SK-N-SH (cell line): ENCODE measurements at regions not wholly inside any gene's neighbourhood (a gene's known extent, or its start where the extent isn't known, plus 50 kb on each side); places are given as distances from the start of the nearest gene placed in this dataset.
"Not testable (repeated sequence)": the region's sequence is repeated elsewhere in the genome, so short reads cannot be mapped to it uniquely, and the experiment has no call there.

Experiments
- CTCF ChIA-PET: fragments of 300-600, 350-600 bp; formaldehyde crosslinking; extraction: SDS; loops from one replicate; lab custom pipeline; 2021; lab: Yijun Ruan, JAX
- POLR2A ChIA-PET: fragments of 350-600 bp; sonication (Branson Sonifier 250); formaldehyde crosslinking; extraction: SDS; loops from one replicate; lab custom pipeline; 2020; ENCODE audit warnings: antibody characterized with exemption, inconsistent platforms; lab: Yijun Ruan, JAX
- DNase-seq: peaks from one replicate; pipeline ENCODE4 v3.0.0; 2012
- H2AFZ ChIP-seq: fragments of 200-600 bp; sonication (generic); 2 replicates; pipeline ENCODE4 v1.8.1; 2016; ENCODE audit warnings: antibody characterized with exemption, mild to moderate bottlenecking, low read depth
- H3F3A ChIP-seq: fragments of 200-600 bp; sonication (generic); replicated peaks from 2 replicates; pipeline ENCODE3; 2016; ENCODE audit warnings: antibody characterized with exemption, mild to moderate bottlenecking; ENCODE audit not compliant: insufficient read depth
- H3K27ac ChIP-seq, 2 experiments: fragments of 200-500 bp in 1 of 2; fragments of 200-600 bp in 1 of 2; sonication (Bioruptor generic) in 1 of 2; sonication (generic), shearing (Covaris generic) in 1 of 2; 2 replicates each; pipeline versions ENCODE4 v1.5.1 to v1.6.1; 2014 to 2016; ENCODE audit warnings: low read depth in 2 of 2, inconsistent platforms in 1 of 2, low read length in 1 of 2, mild to moderate bottlenecking in 1 of 2, mixed read lengths in 1 of 2
- H3K27me3 ChIP-seq: fragments of 200-600 bp; sonication (generic), shearing (Covaris generic); 2 replicates; pipeline ENCODE4 v1.6.1; 2016; ENCODE audit warnings: mixed run types; ENCODE audit not compliant: insufficient read depth
- H3K36me3 ChIP-seq, 2 experiments: fragments of 200-500 bp in 1 of 2; fragments of 200-600 bp in 1 of 2; sonication (Bioruptor generic) in 1 of 2; sonication (generic) in 1 of 2; replicated peaks in 1 of 2; 2 replicates each; pipeline versions ENCODE3 to v1.5.1; 2014 to 2016; ENCODE audit warnings: low read length in 1 of 2, mild to moderate bottlenecking in 1 of 2; ENCODE audit not compliant: insufficient read depth in 2 of 2, control insufficient read depth in 1 of 2
- H3K4me1 ChIP-seq, 2 experiments: fragments of 200-500 bp in 1 of 2; fragments of 200-600 bp in 1 of 2; sonication (Bioruptor generic) in 1 of 2; sonication (generic), shearing (Covaris generic) in 1 of 2; 2 replicates each; pipeline versions ENCODE4 v1.5.1 to v1.6.1; 2014 to 2016; ENCODE audit warnings: low read depth in 1 of 2, low read length in 1 of 2, mixed run types in 1 of 2; ENCODE audit not compliant: insufficient read depth in 2 of 2, control insufficient read depth in 1 of 2
- H3K4me2 ChIP-seq: fragments of 200-600 bp; sonication (generic), shearing (Covaris generic); 2 replicates; pipeline ENCODE4 v1.6.1; 2017; ENCODE audit warnings: mixed run types
- H3K4me3 ChIP-seq, 2 experiments: fragments of 200-500 bp in 1 of 2; fragments of 200-600 bp in 1 of 2; sonication (Bioruptor generic) in 1 of 2; sonication (generic), shearing (Covaris generic) in 1 of 2; 2 replicates each; pipeline versions ENCODE4 v1.5.1 to v1.8.1; 2014 to 2016; ENCODE audit warnings: low read depth in 2 of 2, inconsistent platforms in 1 of 2, low read length in 1 of 2, mild to moderate bottlenecking in 1 of 2, mixed read lengths in 1 of 2, moderate library complexity in 1 of 2
- H3K79me2 ChIP-seq: fragments of 200-600 bp; sonication (generic); 2 replicates; pipeline ENCODE4 v1.8.1; 2017; ENCODE audit warnings: mild to moderate bottlenecking; ENCODE audit not compliant: insufficient read depth
- H3K9ac ChIP-seq: fragments of 200-600 bp; sonication (generic); 2 replicates; pipeline ENCODE4 v1.6.1; 2017; ENCODE audit warnings: mixed run types
- H3K9me2 ChIP-seq: fragments of 200-600 bp; sonication (generic); 2 replicates; pipeline ENCODE4 v1.6.1; 2017; ENCODE audit warnings: mixed run types
- H3K9me3 ChIP-seq: fragments of 200-600 bp; sonication (generic); 2 replicates; pipeline ENCODE4 v1.6.1; 2017; ENCODE audit warnings: mixed run types, mild to moderate bottlenecking, moderate library complexity
- H4K20me1 ChIP-seq: fragments of 200-600 bp; sonication (generic); 2 replicates; pipeline ENCODE4 v1.6.1; 2017; ENCODE audit warnings: mild to moderate bottlenecking, mixed run types; ENCODE audit not compliant: insufficient read depth
- EP300 ChIP-seq, 2 experiments: IDR thresholded peaks; 2 replicates each; pipeline versions ENCODE4 v1.4.0 to v1.6.1; 2012; ENCODE audit warnings: borderline replicate concordance in 1 of 2, low read depth in 1 of 2, low read length in 1 of 2
- GABPA ChIP-seq: IDR thresholded peaks from 2 replicates; pipeline ENCODE4 v1.4.0; 2012; ENCODE audit warnings: low read depth, mild to moderate bottlenecking
- GATA2 ChIP-seq: sonication (generic); formaldehyde crosslinking; IDR thresholded peaks from 2 replicates; pipeline ENCODE4 v1.5.0; 2020; ENCODE audit warnings: mild to moderate bottlenecking, missing genetic modification reagents
- MXI1 ChIP-seq: IDR thresholded peaks from 2 replicates; pipeline ENCODE4 v1.6.1; 2012; ENCODE audit warnings: mild to moderate bottlenecking, low read depth, low read length, improper control_type of control experiment
- NFIC ChIP-seq: IDR thresholded peaks from 2 replicates; pipeline ENCODE4 v1.4.0; 2012; ENCODE audit warnings: borderline replicate concordance
- POLR2AphosphoS5 ChIP-seq: IDR thresholded peaks from 2 replicates; pipeline ENCODE4 v1.6.1; 2012; ENCODE audit warnings: low read depth, low read length
- RCOR1 ChIP-seq: fragments of 150-350 bp; IDR thresholded peaks from 2 replicates; pipeline ENCODE4 v1.6.1; 2017; ENCODE audit warnings: antibody characterized with exemption, low read length
- RFX5 ChIP-seq: IDR thresholded peaks from 2 replicates; pipeline ENCODE4 v1.6.1; 2012; ENCODE audit warnings: mild to moderate bottlenecking, improper control_type of control experiment, low read length
- RXRA ChIP-seq: IDR thresholded peaks from 2 replicates; pipeline ENCODE4 v1.4.0; 2012; ENCODE audit warnings: low read depth, mild to moderate bottlenecking, borderline replicate concordance
- WGBS: methylation state at CpG from one replicate; pipeline ENCODE4 v1.1.6; 2017; ENCODE audit warnings: low lambda C conversion rate; 5-methylcytosine and 5-hydroxymethylcytosine counted together
- TF ChIP-seq, protein P1 (sequence below): IDR thresholded peaks from 2 replicates; pipeline ENCODE4 v1.4.0; 2012; ENCODE audit warnings: low read depth, borderline replicate concordance
- TF ChIP-seq, protein P2 (sequence below): IDR thresholded peaks from 2 replicates; pipeline ENCODE4 v1.4.0; 2012; ENCODE audit warnings: low read depth

DNA sequence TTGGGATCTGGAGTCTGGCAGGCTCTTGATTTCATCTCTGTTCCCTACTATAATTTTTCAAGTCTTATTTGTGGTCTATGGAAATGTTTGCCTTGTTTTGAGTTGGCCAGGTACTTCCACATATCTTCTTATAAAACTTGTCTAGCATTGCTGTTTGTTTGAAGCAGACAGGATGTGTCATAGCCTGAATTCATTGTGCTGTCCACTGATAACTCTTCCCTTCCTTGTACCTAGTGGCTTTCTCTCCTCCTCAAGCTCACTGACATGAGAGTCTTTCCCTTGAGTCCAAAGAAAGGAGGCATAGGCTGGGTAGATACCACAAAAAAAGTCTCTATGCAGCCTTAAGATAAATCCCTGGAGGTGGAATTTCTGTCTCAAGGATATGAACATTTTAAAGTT is 59.2 kb upstream of the FAM241A start:
- no peak overlapping the region for H2AFZ ChIP-seq
- H3K4me2 ChIP-seq = no peak overlapping the region
- H3K79me2 ChIP-seq = no peaks in the 10 kb centered on the region
- H3K4me1 ChIP-seq = peaks cover 2 to 9% of the 10 kb centered on the region in 2 experiments; a peak in 3 of 4 replicates
- H3K9ac ChIP-seq = no peak overlapping the region
- H3K27ac ChIP-seq = no peak overlapping the region
- H3F3A ChIP-seq = peaks cover 18% of the 10 kb centered on the region
- ChIA-PET POLR2A (no interaction called here), CTCF (no interaction called here)
- H3K9me2 ChIP-seq = no peaks in the 10 kb centered on the region
- no peaks in the 10 kb centered on the region for H4K20me1 ChIP-seq
- H3K27me3 ChIP-seq = no peaks in the 10 kb centered on the region
- H3K36me3 ChIP-seq = no peaks in the 10 kb centered on the region
- no peak for DNase-seq
- no peak overlapping the region for H3K4me3 ChIP-seq
- TF ChIP-seq, protein P1, sequence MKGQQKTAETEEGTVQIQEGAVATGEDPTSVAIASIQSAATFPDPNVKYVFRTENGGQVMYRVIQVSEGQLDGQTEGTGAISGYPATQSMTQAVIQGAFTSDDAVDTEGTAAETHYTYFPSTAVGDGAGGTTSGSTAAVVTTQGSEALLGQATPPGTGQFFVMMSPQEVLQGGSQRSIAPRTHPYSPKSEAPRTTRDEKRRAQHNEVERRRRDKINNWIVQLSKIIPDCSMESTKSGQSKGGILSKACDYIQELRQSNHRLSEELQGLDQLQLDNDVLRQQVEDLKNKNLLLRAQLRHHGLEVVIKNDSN = no peak
- no peak for TF ChIP-seq EP300 (IDR thresholded peaks at IDR 0.05; ENCODE audit: borderline replicate concordance in 1 of 2, low read depth in 1 of 2, low read length in 1 of 2)
- no peak for TF ChIP-seq RFX5
- no peak for TF ChIP-seq GATA2
- TF ChIP-seq, protein P2, sequence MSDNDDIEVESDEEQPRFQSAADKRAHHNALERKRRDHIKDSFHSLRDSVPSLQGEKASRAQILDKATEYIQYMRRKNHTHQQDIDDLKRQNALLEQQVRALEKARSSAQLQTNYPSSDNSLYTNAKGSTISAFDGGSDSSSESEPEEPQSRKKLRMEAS = no peak
- TF ChIP-seq POLR2AphosphoS5 = no peak
- TF ChIP-seq RCOR1 = no peak
- no peak for TF ChIP-seq MXI1
- no peak for TF ChIP-seq RXRA
- TF ChIP-seq GABPA = no peak
- TF ChIP-seq NFIC = no peak
- no peaks in the 10 kb centered on the region for H3K9me3 ChIP-seq

GRCh38 chr4:112086661-112087060 is 58.6 kb upstream of the FAM241A start:
- H3K36me3 ChIP-seq, H3K4me1 ChIP-seq, POLR2A ChIA-PET, CTCF ChIA-PET, H2AFZ ChIP-seq, H3K27ac ChIP-seq, H3K9me2 ChIP-seq, H4K20me1 ChIP-seq, DNase-seq, H3K27me3 ChIP-seq, H3K9ac ChIP-seq, H3K4me2 ChIP-seq, H3K79me2 ChIP-seq, H3K9me3 ChIP-seq: not testable (repeated sequence)
- Histone ChIP-seq H3K4me3 (peak overlapping the region in 1 of 2 experiments; percentile 24; a peak in 1 of 4 replicates), H3F3A (peaks cover 18% of the 10 kb centered on the region)
- 42% methylated on average over 14 of the region's 17 CpGs for WGBS

- H4K20me1 ChIP-seq, H3K9me3 ChIP-seq, H2AFZ ChIP-seq, H3K27me3 ChIP-seq, H3K27ac ChIP-seq, H3F3A ChIP-seq, CTCF ChIA-PET, H3K9ac ChIP-seq, POLR2A ChIA-PET, H3K79me2 ChIP-seq, H3K9me2 ChIP-seq, H3K4me1 ChIP-seq, H3K4me2 ChIP-seq, DNase-seq, H3K36me3 ChIP-seq, H3K4me3 ChIP-seq: not testable (repeated sequence)
- WGBS = 8% methylated on average over 2 of the region's 2 CpGs
Measured at GRCh38 chr4:112092330-112092729, 52.9 kb upstream of the FAM241A start.
